ENCODE measurements at regions not wholly inside any gene's neighbourhood (a gene's known extent, or its start where the extent isn't known, plus 50 kb on each side); places are given as distances from the start of the nearest gene placed in this dataset.

GRCh38 chr15:93246266-93247242, 157.5 kb upstream of the RGMA start:
- no peak for DNase-seq

DNA sequence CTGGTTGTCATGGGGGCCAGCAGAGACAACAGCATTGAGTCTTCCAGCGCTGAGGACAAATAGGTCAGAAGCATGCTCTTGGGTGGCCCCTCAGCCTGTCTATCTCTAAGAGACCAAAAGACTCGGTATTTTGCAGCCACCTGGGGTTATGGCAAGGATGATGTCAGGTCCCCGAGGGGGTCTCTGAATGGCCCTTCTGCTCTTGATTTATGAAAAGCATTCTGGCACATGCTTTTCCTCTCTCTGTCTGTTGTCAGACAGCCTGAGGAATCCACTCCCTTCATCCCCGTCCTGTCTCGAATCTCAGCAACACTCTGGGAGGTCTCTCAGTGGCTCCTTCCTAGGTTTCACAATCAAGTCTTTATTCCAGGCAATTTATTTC, 156.6 kb upstream of the RGMA start:
- DNase-seq = no peak

- no peak for DNase-seq
These were observed 156.0 kb upstream of the RGMA start for GRCh38 chr15:93244696-93245660.

DNA sequence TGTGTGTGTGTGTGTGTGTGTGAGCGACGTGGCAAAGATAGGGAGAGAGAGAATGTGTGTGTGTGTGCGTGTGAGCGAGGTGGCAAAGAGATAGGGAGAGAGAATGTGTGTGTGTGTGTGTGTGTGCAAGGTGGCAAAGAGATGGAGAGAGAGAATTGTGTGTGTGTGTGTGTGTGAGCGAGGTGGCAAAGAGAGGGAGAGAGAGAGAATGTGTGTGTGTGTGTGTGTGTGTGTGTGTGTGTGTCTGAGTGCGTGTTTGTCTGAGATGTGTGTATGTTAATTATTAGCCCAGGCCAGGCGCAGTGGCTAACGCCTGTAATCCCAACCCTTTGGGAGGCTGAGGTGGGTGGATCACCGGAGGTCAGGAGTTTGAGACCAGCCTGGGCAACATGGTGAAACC, 154.6 kb upstream of the RGMA start:
- DNase-seq = no peak

DNA sequence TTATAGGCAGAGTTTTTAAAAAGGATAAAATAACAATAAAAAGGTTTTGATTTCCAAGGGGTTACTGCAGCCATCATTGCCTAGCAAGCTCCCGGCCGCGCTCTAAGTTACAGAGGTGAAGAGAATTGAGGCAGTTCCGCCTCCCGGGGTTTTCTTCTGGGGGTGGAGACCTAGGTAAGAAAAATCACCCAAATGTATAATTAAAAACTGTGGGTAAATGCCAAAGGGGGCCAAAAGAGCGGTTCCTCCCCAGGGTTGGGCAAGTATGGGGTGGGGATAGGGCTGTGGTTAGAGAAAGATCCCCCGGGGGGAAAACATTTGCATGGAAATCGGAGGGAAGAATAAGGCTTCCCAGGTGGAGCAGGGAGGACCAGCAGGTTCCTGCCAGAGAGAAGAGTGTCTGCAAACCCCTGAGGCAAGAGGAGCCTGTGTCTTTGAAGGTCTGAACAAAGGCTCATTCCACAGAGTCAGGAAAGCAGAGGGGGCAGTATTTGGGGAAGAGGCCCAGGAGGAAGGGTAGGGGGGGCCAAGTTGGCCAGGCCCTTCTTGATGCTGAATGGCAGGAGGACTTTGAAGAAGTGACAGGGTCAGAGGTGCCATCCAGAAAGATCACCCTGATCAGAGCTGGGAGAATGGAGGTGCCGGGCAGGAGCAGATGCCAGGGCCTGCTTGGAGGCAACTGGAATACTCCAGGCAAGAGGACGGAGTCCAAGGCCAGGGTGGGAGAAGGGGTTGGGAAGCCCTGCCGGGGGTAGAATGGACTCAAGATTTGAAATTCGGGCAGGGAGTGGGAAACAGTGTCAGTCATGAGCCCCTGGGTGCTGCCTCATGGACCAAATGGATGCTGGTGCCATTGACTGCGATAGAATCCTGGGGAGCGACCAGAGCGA, 152.9 kb upstream of the RGMA start:
- DNase-seq = no peak

GRCh38 chr15:93239993-93240392, 151.0 kb upstream of the RGMA start:
- no peak for DNase-seq

GRCh38 chr15:93239591-93239990, 150.6 kb upstream of the RGMA start:
- no peak for DNase-seq

DNA sequence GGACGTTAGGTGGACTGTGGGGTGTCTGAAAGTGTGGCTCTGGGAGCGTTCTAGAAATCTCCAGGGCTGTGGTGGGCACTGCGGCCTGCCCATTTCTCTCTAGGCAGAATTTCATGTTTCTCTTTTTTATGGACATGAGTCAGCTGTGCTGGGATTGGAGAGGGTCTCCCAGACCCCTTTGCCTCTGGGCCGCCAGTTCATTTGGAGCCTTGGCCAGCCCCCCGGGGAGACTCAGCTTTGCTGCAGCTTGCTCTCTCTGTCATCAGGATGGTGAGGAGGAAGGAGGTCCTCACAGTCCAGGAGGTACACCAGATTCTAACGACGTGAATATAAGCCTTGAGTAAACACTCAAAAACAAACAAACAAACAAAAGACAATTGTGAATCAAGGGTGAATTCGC, 149.6 kb upstream of the RGMA start:
- no peak for DNase-seq

DNA sequence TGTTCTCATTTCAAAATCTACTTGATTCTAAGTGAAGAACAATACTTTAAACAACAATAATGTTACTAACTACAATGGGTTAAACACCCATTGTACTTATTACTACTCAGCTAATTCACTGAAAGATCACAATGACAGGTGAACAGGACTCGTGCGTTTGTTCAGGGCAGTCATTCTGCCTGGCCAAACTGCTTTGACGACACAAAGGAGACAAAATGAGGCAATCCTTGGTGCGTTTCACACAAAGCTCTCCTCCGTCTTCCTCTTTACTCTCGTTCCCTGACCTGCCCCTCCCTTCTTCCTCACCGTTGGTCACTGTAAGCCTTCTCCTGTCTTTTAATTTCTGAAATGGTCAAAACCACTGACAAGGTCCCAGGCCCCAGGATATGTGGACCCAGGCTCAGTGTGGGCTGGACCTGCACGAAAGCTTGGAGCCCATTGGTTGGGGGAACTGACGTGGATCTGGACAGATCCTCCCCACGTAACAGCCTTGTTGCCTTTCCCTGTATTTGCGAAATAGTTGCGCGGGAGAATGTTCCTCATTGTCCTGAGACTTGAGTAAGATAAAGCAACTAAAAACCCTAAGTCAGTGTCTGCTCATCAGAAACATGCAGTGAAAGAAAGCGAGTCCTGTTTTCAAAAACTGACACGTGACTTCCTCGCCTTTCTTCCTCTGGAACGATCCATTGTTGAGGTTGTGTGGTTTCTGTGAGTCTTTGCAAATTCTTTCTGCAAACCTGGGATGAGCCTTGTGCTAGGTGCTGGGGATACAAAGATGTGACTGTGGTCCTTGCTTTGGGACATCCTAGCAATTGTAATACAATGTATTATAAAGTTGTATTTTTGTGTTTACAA, 147.1 kb upstream of the RGMA start:
- DNase-seq = no peak

GRCh38 chr15:93235269-93235668, 146.3 kb upstream of the RGMA start:
- no peak for DNase-seq

DNA sequence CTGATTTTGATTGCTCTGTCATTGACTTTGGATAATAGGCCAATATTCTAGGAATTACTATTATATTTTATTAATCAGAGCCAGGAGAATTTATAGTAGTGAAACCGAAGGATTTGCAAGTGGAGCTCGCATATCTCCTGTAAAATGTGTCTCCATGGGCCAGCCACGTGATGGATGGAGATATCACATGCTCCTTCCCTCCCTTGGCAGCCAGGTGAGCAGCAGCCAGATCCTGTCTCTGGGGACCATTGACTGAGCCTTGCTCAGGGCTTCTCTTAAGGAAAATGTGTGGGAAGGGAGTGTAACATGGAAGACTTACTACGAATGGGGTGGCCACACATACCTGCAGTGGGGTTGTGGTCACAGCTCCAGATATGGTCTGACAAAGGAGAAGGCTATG, 144.7 kb upstream of the RGMA start:
- DNase-seq = no peak

DNA sequence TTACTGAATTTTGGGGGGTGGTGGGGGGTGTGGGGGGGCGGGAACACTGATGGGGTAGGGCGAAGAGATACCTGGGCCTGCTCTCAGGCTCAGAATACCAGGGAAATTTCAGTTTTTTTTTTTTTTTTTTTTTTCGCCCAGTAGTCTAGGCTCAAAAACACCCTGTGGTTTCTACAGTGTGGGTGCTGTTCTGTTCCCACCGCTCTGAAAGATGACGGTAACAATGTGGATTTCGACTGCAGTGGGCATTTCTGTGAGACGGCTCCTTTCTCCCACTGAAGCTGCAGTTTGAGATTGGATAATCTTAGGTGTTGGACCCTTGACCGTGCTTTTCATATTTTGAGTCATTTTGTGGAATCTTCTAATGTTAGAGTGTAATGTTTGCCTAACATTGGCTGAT, 143.8 kb upstream of the RGMA start:
- DNase-seq = no peak

GRCh38 chr15:93231994-93232393, 143.0 kb upstream of the RGMA start:
- no peak for DNase-seq

DNA sequence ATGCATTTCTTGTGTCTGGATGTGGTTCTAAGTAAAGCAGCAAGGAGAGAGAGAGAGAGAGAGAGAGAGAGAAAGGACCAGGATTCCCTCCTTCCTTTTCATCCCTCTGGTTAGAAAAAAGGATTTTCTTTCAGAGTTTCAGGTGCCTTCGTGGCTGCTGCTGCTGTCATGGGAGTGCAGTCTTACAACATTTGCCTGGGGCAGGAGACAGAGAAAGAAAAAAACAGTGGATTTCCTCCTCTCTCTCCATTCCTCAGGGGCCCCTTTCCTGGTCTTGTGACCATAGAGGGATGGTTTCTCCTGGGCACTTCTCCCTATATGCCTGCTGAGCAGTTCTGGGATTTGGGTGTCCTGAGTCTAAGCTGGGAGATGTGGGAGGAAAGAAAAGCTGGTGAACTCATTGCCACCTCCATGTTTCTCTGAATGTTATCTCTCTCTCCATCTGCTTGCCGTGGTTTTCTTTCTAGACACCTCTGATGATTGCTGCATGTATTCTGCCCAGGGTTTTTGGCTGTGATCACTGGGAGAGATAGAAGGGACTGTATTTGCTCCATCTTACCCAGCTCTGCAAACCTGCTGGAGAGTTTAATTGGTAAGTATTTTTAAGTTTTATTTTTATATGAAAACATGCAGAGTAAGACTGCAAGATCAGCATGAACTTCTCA, 142.4 kb upstream of the RGMA start:
- peak; percentile 14 for DNase-seq

- no peak for DNase-seq
These were observed 139.5 kb upstream of the RGMA start for GRCh38 chr15:93228546-93228945.

- DNase-seq = peak; percentile 66
These were observed 134.8 kb upstream of the RGMA start for GRCh38 chr15:93223803-93224202.

DNA sequence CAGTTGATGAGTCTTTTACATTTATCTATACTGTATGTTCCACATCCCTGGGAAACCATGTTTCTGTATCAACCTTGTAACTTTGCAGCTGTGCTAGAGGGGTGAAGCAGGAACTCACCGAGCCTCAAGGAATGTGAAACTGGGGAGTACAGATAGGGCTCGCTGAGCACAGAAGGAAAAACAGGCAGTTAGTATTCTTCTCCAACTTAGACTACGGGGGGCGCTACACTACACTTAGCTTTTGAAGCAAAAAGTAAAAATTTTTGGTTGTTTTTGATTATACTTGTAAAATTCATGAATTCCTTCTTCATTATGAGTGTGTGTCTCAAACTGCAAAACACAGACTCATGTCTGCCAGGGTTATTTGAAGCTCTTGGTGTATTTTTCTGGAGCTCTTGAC, 132.7 kb upstream of the RGMA start:
- no peak for DNase-seq

DNA sequence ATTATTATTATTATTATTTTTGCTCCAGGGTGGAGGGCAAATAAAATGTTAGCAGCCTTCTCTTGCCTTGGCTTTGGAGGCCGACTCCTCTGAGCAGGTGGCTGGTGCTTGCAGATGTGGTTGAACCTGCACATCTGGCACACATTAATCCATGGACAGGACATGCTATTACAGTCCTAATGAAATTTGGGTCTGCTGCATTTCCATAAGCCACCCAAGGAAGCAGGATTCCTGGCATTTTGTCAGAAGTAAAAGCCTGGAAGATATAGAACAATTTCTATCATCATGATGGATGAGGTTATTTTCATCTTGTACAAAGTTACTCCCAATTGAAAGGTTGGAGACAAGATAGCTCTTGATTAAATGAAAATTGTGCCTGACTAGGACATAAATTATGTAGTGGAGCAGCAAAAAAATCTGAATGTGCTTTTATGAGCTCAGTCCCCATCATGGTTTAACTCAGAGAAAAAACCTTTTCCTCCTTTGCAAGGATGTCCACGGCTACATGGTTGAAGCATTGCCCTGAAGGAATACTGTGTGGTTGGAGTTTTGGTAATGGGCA, 130.9 kb upstream of the RGMA start:
- no peak for DNase-seq

DNA sequence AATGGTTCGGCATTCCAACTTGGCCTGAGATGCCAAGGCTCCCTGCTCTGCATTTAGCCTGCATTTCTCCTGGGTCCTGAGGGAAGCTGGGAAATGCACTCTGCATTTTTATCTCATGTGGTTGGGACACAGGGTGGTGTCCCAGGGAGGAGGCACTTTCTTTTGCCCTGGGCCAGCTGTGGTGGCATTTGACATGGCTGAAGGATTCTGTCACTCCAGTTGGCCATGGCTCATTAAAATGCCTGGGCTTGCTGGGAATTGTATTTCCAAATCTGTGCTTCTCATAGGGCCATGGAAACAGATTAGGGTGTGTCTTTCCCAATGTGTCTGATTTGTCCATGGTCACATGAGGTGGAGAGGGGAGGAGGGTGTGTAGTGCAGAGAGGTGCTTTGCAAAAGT, 128.3 kb upstream of the RGMA start:
- no peak for DNase-seq

DNA sequence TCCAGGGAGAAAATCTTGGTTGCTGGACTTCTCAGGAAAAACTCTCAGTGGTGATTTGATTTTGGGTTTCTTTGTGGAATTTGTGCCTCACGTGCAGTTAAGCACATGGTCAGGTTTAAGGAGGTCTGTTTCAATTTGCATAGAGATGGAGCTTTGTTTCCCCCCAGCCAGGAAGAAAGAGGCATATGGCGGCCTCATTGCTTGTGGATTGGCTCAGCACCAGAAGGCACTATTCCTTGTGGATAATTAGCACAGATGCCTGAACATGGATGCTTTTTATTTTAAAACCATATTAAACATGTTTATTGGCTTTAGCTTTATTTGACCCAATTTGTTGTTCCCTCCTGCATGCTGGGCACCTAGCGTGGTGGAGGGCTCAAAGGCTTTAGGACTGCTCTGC, 125.1 kb upstream of the RGMA start:
- no peak for DNase-seq

DNA sequence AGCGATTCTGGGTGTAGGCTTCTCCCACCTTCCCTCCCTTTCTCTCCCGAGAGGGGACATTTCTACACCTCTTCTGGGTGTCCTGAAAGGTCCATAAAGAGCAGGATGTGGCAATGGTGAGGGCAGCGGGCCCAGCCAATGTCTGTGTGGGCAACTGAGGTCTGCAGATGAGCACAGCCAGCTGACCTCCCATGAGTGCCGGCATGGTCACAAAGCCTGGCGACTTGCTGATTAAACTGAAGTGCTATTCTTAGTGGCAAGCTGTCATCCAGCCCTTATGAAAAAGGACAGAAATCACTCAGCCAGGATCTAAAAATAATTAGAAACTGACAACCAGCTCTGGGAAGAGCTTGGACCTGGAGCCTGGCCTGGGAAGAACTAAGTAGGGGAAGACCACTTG, 124.3 kb upstream of the RGMA start:
- DNase-seq = no peak
